ENCODE measurements at regions not wholly inside any gene's neighbourhood (a gene's known extent, or its start where the extent isn't known, plus 50 kb on each side); places are given as distances from the start of the nearest gene placed in this dataset.

GRCh38 chr22:26888887-26889286 lies 231.5 kb downstream of the MIAT start:
- TF ChIP-seq CTCF (IDR thresholded peaks at IDR 0.05; ENCODE audit: low read length) (no peak), EZH2 (IDR thresholded peaks at IDR 0.05; ENCODE audit: borderline replicate concordance, low read length) (no peak)

All from OCI-LY1 (cell line).